Body of pancreas (tissue), 4 donors: ENCODE measurements at regions not wholly inside any gene's neighbourhood (a gene's known extent, or its start where the extent isn't known, plus 50 kb on each side); places are given as distances from the start of the nearest gene placed in this dataset.

ENCODE experiments used
- POLR2A ChIP-seq, 3 donors: fragments of 450-650 bp; IDR thresholded peaks; one replicate each; pipeline ENCODE4 v1.6.1; 2016; ENCODE audit warnings: antibody characterized with exemption in 3 of 3, mild to moderate bottlenecking in 2 of 3
- TF ChIP-seq, protein P1 (sequence below), 7 experiments: fragments of 450-650 bp in 4 of 7; fragments of 200-600 bp in 3 of 7; sonication (generic) in 3 of 7; IDR thresholded peaks; one replicate each; pipeline ENCODE4 v1.5.1; 2016 to 2019; ENCODE audit warnings: antibody characterized with exemption in 7 of 7

DNA sequence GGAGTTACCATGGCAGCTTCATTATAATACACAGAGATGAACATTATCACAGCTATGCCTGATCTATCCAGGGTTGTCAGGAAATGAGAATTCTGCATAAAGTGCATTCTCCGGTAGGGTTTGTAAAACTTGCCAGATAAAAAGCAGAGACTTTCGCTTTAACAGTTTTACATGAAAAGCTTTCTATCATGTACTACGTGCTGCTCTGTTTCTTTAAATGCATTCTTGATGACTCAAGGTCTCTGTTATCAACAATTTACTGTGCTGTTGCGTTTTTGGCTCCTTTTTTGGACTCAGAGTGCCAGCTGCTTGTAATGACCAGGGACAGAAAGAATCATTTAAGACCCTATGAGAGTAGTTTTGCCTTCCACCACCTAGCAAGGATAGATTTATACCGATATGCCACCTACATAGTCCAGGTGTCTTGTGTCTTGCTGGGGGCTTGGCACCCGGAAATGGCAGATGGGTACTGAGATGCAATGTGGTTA, 371.2 kb downstream of the BTG1 start:
- TF ChIP-seq, protein P1, sequence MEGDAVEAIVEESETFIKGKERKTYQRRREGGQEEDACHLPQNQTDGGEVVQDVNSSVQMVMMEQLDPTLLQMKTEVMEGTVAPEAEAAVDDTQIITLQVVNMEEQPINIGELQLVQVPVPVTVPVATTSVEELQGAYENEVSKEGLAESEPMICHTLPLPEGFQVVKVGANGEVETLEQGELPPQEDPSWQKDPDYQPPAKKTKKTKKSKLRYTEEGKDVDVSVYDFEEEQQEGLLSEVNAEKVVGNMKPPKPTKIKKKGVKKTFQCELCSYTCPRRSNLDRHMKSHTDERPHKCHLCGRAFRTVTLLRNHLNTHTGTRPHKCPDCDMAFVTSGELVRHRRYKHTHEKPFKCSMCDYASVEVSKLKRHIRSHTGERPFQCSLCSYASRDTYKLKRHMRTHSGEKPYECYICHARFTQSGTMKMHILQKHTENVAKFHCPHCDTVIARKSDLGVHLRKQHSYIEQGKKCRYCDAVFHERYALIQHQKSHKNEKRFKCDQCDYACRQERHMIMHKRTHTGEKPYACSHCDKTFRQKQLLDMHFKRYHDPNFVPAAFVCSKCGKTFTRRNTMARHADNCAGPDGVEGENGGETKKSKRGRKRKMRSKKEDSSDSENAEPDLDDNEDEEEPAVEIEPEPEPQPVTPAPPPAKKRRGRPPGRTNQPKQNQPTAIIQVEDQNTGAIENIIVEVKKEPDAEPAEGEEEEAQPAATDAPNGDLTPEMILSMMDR (IDR thresholded peaks at IDR 0.05), result no peak
- no peak for TF ChIP-seq POLR2A (IDR thresholded peaks at IDR 0.05)
